ENCODE measurements at regions not wholly inside any gene's neighbourhood (a gene's known extent, or its start where the extent isn't known, plus 50 kb on each side); places are given as distances from the start of the nearest gene placed in this dataset.

DNA sequence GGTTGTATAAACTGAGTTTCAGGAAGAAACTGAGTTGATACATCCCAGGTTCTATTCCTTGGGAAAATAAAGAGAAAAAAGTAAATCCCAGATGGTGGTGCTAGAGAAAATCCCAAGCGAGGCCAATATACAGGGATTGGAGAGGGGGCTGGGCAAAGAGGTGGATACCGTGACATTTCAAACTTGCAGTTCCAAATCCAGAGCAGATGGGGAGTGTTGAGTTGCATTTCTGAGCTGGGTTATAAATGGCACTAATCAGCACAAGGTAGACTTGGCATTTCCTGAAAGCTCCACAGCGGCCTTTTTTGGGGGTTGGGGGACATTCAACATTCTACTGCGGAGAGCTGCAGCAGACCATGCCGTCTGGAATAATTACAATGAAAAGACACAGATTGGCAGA, 224.4 kb downstream of the NXNL2 start:
- Histone ChIP-seq H3K4me3 (ENCODE audit: low read depth, low read length) (no peak overlapping the region), H3K36me3 (ENCODE audit: control insufficient read depth, insufficient read depth, low read length) (no peaks in the 10 kb centered on the region), H3K27me3 (ENCODE audit: control insufficient read depth, insufficient read depth, low read length) (no peaks in the 10 kb centered on the region)
- no peak for DNase-seq (ENCODE audit: low read depth)
- POLR2A ChIA-PET = no interaction called here
- no peak for TF ChIP-seq CTCF (IDR thresholded peaks at IDR 0.05; ENCODE audit: insufficient read depth, low read depth, low read length)
- CTCF ChIA-PET = interaction anchor here (0.6 kb wide), 1 partner anchor 182 kb away, joined by 3 read pairs; no protein-coding TSS in a partner anchor

DNA sequence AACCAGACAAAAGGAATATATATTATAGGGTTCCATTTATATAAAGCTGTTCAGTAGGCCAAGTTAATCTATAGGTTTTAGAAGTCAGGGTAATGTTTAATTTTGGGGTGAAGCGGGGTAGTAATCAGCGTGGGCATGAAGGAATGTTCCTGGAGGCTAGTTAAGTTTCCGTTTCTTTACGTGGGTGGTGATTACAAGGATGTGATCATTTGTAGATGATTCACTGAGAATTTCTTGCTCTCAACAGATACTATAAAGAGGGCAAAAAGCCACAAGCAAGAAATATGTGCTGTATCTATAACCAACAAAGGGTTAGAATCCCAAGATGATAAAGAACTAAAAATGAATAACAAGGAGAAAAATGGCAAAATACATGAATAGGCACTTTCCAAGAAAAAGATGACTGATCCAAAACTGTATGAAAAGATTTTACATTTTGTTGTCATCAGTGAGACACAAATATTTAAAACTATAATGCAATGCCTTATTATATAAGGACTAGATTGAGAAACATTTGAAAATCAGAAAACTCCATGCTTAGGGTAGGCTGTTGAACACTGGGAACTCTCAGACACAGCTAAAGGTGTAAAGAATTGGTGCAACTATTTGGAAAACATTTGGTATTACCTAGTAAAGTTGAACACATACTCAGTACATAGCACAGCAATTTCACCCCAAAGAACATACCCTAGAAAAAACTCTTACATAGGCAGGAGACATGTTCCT, 224.3 kb upstream of the S1PR3 start:
- DNase-seq (ENCODE audit: low read depth) = peak; percentile 44
- CTCF ChIA-PET = interaction anchor here (0.9 kb wide), 1 partner anchor 12 kb away, joined by 3 read pairs; no protein-coding TSS in a partner anchor
- H3K4me3 ChIP-seq (ENCODE audit: low read depth, low read length) = no peak overlapping the region
- H3K27me3 ChIP-seq (ENCODE audit: control insufficient read depth, insufficient read depth, low read length) = no peaks in the 10 kb centered on the region
- POLR2A ChIA-PET = no interaction called here
- no peaks in the 10 kb centered on the region for H3K36me3 ChIP-seq (ENCODE audit: control insufficient read depth, insufficient read depth, low read length)
- no peak for TF ChIP-seq CTCF (IDR thresholded peaks at IDR 0.05; ENCODE audit: insufficient read depth, low read depth, low read length)

GRCh38 chr9:88767504-88767790, 223.8 kb upstream of the S1PR3 start:
- no peak for DNase-seq (ENCODE audit: low read depth)
- ChIA-PET POLR2A (no interaction called here), CTCF (no interaction called here)
- no peak for TF ChIP-seq CTCF (IDR thresholded peaks at IDR 0.05; ENCODE audit: insufficient read depth, low read depth, low read length)
- H3K27me3 ChIP-seq (ENCODE audit: control insufficient read depth, insufficient read depth, low read length) = no peaks in the 10 kb centered on the region
- H3K36me3 ChIP-seq (ENCODE audit: control insufficient read depth, insufficient read depth, low read length) = no peaks in the 10 kb centered on the region
- H3K4me3 ChIP-seq (ENCODE audit: low read depth, low read length) = no peak overlapping the region

DNA sequence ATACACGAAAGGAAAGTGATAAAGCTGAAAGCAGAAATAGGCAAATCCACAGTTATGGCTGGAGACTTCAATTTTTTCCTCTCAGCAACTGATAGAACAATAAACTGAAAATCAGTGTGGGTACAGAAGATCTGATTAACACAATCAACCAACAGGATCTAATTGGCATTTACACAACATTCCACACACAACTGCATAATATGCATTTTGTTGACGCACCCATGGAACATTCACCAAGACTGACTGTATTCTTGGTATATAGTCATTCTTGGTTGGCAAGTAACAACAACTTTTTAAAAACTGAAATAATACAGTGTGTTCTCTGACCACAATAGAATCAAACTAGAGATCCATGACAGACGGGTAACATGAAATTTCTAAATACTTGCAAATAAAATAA, 218.7 kb upstream of the S1PR3 start:
- no peak for DNase-seq (ENCODE audit: low read depth)
- POLR2A ChIA-PET = no interaction called here
- Histone ChIP-seq H3K36me3 (ENCODE audit: control insufficient read depth, insufficient read depth, low read length) (no peaks in the 10 kb centered on the region), H3K4me3 (ENCODE audit: low read depth, low read length) (no peak overlapping the region), H3K27me3 (ENCODE audit: control insufficient read depth, insufficient read depth, low read length) (no peaks in the 10 kb centered on the region)
- no peak for TF ChIP-seq CTCF (IDR thresholded peaks at IDR 0.05; ENCODE audit: insufficient read depth, low read depth, low read length)
- CTCF ChIA-PET = no interaction called here

- H3K4me3 ChIP-seq (ENCODE audit: low read depth, low read length) = no peak overlapping the region
- ChIA-PET POLR2A (no interaction called here), CTCF (no interaction called here)
- no peaks in the 10 kb centered on the region for H3K36me3 ChIP-seq (ENCODE audit: control insufficient read depth, insufficient read depth, low read length)
- no peaks in the 10 kb centered on the region for H3K27me3 ChIP-seq (ENCODE audit: control insufficient read depth, insufficient read depth, low read length)
- no peak for DNase-seq (ENCODE audit: low read depth)
- no peak for TF ChIP-seq CTCF (IDR thresholded peaks at IDR 0.05; ENCODE audit: insufficient read depth, low read depth, low read length)
Measured at GRCh38 chr9:88773126-88773525, 218.1 kb upstream of the S1PR3 start.

All from BJ (cell line).